ENCODE measurements at regions not wholly inside any gene's neighbourhood (a gene's known extent, or its start where the extent isn't known, plus 50 kb on each side); places are given as distances from the start of the nearest gene placed in this dataset.
A peak's percentile ranks its signal among the peaks of the same experiment; 100 is the strongest.
"Not testable (repeated sequence)": the region's sequence is repeated elsewhere in the genome, so short reads cannot be mapped to it uniquely, and the experiment has no call there.

GRCh38 chr9:103574056-103574455 is 520.1 kb upstream of the SMC2 start:
- Histone ChIP-seq H3K27ac (no peak overlapping the region), H3K9me3 (peaks cover 0 to 21% of the 10 kb centered on the region in 2 donors), H3K27me3 (no peaks in the 10 kb centered on the region), H3K4me1 (no peaks in the 10 kb centered on the region), H3K36me3 (no peaks in the 10 kb centered on the region), H3K4me3 (no peak overlapping the region)
- intact Hi-C loops (cut with DNase I): no loop called here
- TF ChIP-seq CTCF (IDR thresholded peaks at IDR 0.05): no peak
- DNase-seq (no peak), ATAC-seq (no peak)

DNA sequence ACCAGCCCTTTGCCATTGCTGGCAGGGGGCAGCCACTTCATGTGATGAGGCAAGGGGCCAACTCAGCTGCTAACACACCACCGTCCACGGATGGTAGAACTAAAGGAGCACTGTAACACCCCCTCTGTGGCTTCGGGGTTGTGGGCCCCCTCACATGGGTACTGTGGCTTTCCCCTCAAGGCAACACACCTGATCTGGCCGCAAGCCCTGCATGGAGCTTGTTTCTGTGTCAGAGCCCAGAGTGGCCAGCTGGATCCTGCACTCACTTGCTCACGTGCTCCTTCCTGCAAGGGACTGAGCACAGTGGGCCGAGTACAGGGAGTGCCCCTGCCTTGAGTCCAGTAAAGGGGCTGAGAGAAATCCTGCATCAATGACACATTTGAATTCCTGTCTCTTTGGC is 507.4 kb upstream of the SMC2 start:
- Histone ChIP-seq H3K27me3 (no peaks in the 10 kb centered on the region), H3K36me3 (no peaks in the 10 kb centered on the region), H3K9me3 (peaks cover 0 to 7% of the 10 kb centered on the region in 2 donors), H3K4me3 (no peak overlapping the region), H3K4me1 (no peaks in the 10 kb centered on the region), H3K27ac (no peak overlapping the region)
- no peak for TF ChIP-seq CTCF (IDR thresholded peaks at IDR 0.05)
- ATAC-seq: no peak
- DNase-seq: peak in 1 of 4 donors; percentile 32
- intact Hi-C loops (cut with DNase I): no loop called here

DNA sequence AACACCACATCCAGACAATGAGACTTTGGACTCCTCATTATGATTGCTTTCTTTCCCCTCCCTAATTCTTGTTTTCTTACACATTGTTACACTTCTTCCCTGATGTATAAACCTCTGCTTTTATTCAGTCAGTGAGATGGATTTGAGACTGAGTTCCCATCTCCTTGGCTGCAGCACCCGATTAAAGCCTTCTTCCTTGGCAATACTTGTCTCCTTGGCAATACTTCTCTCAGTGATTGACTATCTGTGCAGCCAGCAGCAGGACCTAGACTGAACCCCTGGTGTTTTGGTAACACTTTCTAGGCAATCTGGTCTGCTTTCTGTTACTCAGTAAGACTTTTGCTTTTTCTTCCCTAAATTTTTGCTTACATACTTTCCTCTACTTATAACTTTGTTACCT is 492.8 kb upstream of the SMC2 start:
- intact Hi-C loops (cut with DNase I): no loop called here
- no peaks in the 10 kb centered on the region for H3K4me1 ChIP-seq
- no peaks in the 10 kb centered on the region for H3K36me3 ChIP-seq
- H3K27me3 ChIP-seq: no peaks in the 10 kb centered on the region
- TF ChIP-seq CTCF (IDR thresholded peaks at IDR 0.05): no peak
- DNase-seq (no peak), ATAC-seq (no peak)
- H3K27ac ChIP-seq: no peak overlapping the region
- H3K4me3 ChIP-seq: no peak overlapping the region
- H3K9me3 ChIP-seq: peaks cover 0 to 22% of the 10 kb centered on the region in 2 donors

GRCh38 chr9:103611950-103612349 is 482.2 kb upstream of the SMC2 start:
- H3K36me3 ChIP-seq; ATAC-seq; intact Hi-C loops (cut with DNase I): not testable (repeated sequence)

DNA sequence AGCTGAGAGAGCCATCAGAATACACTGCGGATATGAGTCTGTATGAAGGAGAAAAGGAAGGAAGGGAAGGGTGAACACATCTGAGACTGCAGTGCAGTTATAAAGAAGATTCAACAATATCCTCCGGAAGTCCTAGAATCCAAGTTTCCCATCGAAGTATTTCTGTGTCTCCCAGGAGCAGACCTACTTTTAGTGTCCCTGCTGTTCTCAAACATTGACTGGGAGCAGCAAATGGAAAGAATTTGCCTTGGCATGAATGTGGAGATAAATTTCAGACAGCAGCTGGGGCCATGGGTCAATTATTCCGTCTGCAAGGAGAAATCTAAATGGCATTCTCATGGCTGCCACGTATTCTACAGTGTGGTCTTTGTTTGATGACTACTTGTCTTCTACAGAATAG is 478.1 kb upstream of the SMC2 start:
- no peak overlapping the region for H3K4me3 ChIP-seq
- no peaks in the 10 kb centered on the region for H3K27me3 ChIP-seq
- ATAC-seq (no peak), DNase-seq (no peak)
- no peak overlapping the region for H3K27ac ChIP-seq
- no peak for TF ChIP-seq CTCF (IDR thresholded peaks at IDR 0.05)
- intact Hi-C loops (cut with DNase I): no loop called here
- H3K36me3 ChIP-seq: no peaks in the 10 kb centered on the region
- H3K4me1 ChIP-seq: no peaks in the 10 kb centered on the region
- H3K9me3 ChIP-seq: peaks cover 0 to 9% of the 10 kb centered on the region in 2 donors

More at GRCh38 chr9:103611950-103612349, 482.2 kb upstream of the SMC2 start:
- H3K27ac ChIP-seq, H3K4me1 ChIP-seq, H3K27me3 ChIP-seq, DNase-seq, H3K4me3 ChIP-seq: not testable (repeated sequence)
- peaks cover 0 to 18% of the 10 kb centered on the region in 2 donors for H3K9me3 ChIP-seq

DNA sequence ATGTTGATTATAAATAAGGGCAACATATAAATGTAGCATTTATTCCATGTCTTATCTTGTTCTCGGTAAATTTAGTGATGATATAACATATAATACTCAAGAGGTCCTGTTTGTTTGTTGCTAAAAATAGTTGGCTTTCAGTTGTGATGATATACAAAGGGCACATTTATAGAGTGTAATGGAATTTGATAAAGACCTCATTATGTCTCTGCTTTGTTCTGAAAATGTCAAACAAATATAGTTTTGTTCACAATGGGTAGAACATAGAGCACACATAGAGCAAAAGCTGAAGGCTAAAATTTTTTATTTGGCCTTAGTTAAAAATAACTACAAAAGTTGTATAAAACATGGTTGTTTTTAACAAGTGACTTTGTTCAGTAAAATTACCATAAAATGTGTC is 477.1 kb upstream of the SMC2 start:
- ATAC-seq (no peak), DNase-seq (no peak)
- no peak for TF ChIP-seq CTCF (IDR thresholded peaks at IDR 0.05)
- Histone ChIP-seq H3K27ac (no peak overlapping the region), H3K27me3 (no peaks in the 10 kb centered on the region), H3K4me1 (no peaks in the 10 kb centered on the region), H3K9me3 (peaks cover 0 to 9% of the 10 kb centered on the region in 2 donors), H3K36me3 (no peaks in the 10 kb centered on the region), H3K4me3 (no peak overlapping the region)
- intact Hi-C loops (cut with DNase I): no loop called here
